K562 (cell line): ENCODE measurements at regions not wholly inside any gene's neighbourhood (a gene's known extent, or its start where the extent isn't known, plus 50 kb on each side); places are given as distances from the start of the nearest gene placed in this dataset.

Experiments used
- ATAC-seq: fragments of 200-7000 bp; cut with Tn5 transposase; 3 replicates; pipeline ENCODE4 v1.9.1; 2020; ENCODE audit warnings: moderate library complexity
- BruUV-seq: library from RNA; stranded (reverse); fragments of 400-500 nt; replicated peaks from 2 replicates; lab custom pipeline; 2021; lab: Mats Ljungman, UMichigan
- CTCF ChIA-PET: fragments of 300-600 bp; formaldehyde crosslinking; extraction: SDS; loops from one replicate; lab custom pipeline; 2021; ENCODE audit warnings: low intra/inter-chr PET ratio; lab: Yijun Ruan, JAX
- POLR2A ChIA-PET: fragments of 300-600, 350-650 bp; sonication (Branson Sonifier 250); formaldehyde crosslinking; extraction: SDS; loops from one replicate; lab custom pipeline; 2021; ENCODE audit warnings: antibody characterized with exemption, inconsistent platforms; lab: Yijun Ruan, JAX
- DNase-seq, 4 experiments: peaks; one replicate each; pipeline versions ENCODE4 v3.0.0 to v3.0.0-alpha.2; 2011 to 2018; ENCODE audit warnings: low spot score in 3 of 4, mixed read lengths in 3 of 4; ENCODE audit errors: extremely low read depth in 1 of 4
- FAIRE-seq: peaks from 2 replicates; lab custom pipeline; 2011; peaks lifted over from hg19 to GRCh38; lab: Jason Lieb, UNC
- H2AFZ ChIP-seq: 2 replicates; pipeline ENCODE4 v1.6.0; 2011; ENCODE audit warnings: low read depth, low read length, control low read depth, inconsistent platforms
- H3K27ac ChIP-seq: fragments of 200-600 bp; 3 replicates; pipeline ENCODE4 v1.8.0; 2011; ENCODE audit warnings: low read depth, mild to moderate bottlenecking, control low read depth, inconsistent platforms, low read length, moderate library complexity, mixed read lengths; ENCODE audit errors: extremely low read depth
- H3K27me3 ChIP-seq, 2 experiments: fragments of 300-600 bp in 1 of 2; 2 replicates in 1 of 2; 3 replicates in 1 of 2; pipeline versions ENCODE4 v1.6.0 to v1.8.0; 2011; ENCODE audit warnings: inconsistent platforms in 2 of 2, low read length in 2 of 2, mild to moderate bottlenecking in 1 of 2, mixed read lengths in 1 of 2, moderate library complexity in 1 of 2; ENCODE audit not compliant: control insufficient read depth in 2 of 2, insufficient read depth in 2 of 2
- H3K36me3 ChIP-seq: fragments of 300-600 bp; 3 replicates; pipeline ENCODE4 v1.8.0; 2011; ENCODE audit warnings: mild to moderate bottlenecking, low read length, inconsistent platforms; ENCODE audit not compliant: control insufficient read depth, insufficient read depth
- H3K4me1 ChIP-seq, 2 experiments: fragments of 200-600 bp in 1 of 2; replicated peaks in 1 of 2; 2 replicates in 1 of 2; 3 replicates in 1 of 2; pipeline versions ENCODE4 v1.5.1 to v1.8.0; 2011; ENCODE audit warnings: inconsistent platforms in 2 of 2, low read length in 2 of 2, mild to moderate bottlenecking in 1 of 2, mixed read lengths in 1 of 2, moderate library complexity in 1 of 2; ENCODE audit not compliant: control insufficient read depth in 2 of 2, insufficient read depth in 2 of 2
- H3K4me2 ChIP-seq: 2 replicates; pipeline ENCODE4 v1.6.1; 2011; ENCODE audit warnings: low read length, control low read depth, inconsistent platforms, mixed read lengths; ENCODE audit not compliant: insufficient read depth
- H3K4me3 ChIP-seq: fragments of 200-600 bp; sonication (generic), shearing (Covaris generic); 2 replicates; pipeline ENCODE4 v1.5.1; 2016; ENCODE audit warnings: control low read depth, inconsistent platforms
- H3K79me2 ChIP-seq: fragments of 200-600 bp; 3 replicates; pipeline ENCODE4 v1.8.0; 2011; ENCODE audit warnings: low read length, inconsistent platforms; ENCODE audit not compliant: control insufficient read depth, insufficient read depth
- H3K9ac ChIP-seq, 2 experiments: 2 replicates each; pipeline versions ENCODE4 v1.6.0 to v1.6.1; 2011; ENCODE audit warnings: low read depth in 2 of 2, low read length in 2 of 2, control low read depth in 1 of 2, inconsistent platforms in 1 of 2, mild to moderate bottlenecking in 1 of 2, mixed read lengths in 1 of 2; ENCODE audit not compliant: insufficient read depth in 1 of 2
- H3K9me1 ChIP-seq: one replicate; pipeline ENCODE4 v1.6.0; 2011; ENCODE audit warnings: inconsistent platforms, mild to moderate bottlenecking, low read length, moderate library complexity; ENCODE audit not compliant: control insufficient read depth, insufficient read depth
- H3K9me3 ChIP-seq: replicated peaks from 2 replicates; pipeline ENCODE4 v1.5.1; 2011; ENCODE audit warnings: low read depth, low read length, inconsistent platforms; ENCODE audit not compliant: control insufficient read depth, insufficient read depth
- H4K20me1 ChIP-seq: replicated peaks from 2 replicates; pipeline ENCODE4 v1.6.1; 2011; ENCODE audit warnings: low read length, inconsistent platforms, mixed read lengths; ENCODE audit not compliant: control insufficient read depth, insufficient read depth
- FOXA1 ChIP-seq: fragments of 450-650 bp; IDR thresholded peaks from 2 replicates; pipeline ENCODE4 v1.6.1; 2016; ENCODE audit warnings: mild to moderate bottlenecking, borderline replicate concordance
- HIVEP1 ChIP-seq: fragments of 250-450 bp; sonication (Bioruptor Pico); IDR thresholded peaks from 2 replicates; pipeline ENCODE4 v1.4.0; 2020; ENCODE audit warnings: mild to moderate bottlenecking
- KAT7 ChIP-seq: sonication (generic); formaldehyde crosslinking; IDR thresholded peaks from 2 replicates; pipeline ENCODE4 v1.8.0; 2022; ENCODE audit warnings: missing genetic modification reagents, mild to moderate bottlenecking, borderline replicate concordance
- MCM5 ChIP-seq: fragments of 450-650 bp; IDR thresholded peaks from 2 replicates; pipeline ENCODE4 v1.6.1; 2016; ENCODE audit warnings: low read depth
- NFIC ChIP-seq: fragments of 450-650 bp; IDR thresholded peaks from 2 replicates; pipeline ENCODE4 v1.6.1; 2017; ENCODE audit warnings: mild to moderate bottlenecking, inconsistent platforms
- NFRKB ChIP-seq: fragments of 450-650 bp; IDR thresholded peaks from 2 replicates; pipeline ENCODE4 v1.6.1; 2016; ENCODE audit warnings: low read depth
- NR4A1 ChIP-seq, 2 experiments: fragments of 250-450 bp in 1 of 2; fragments of 450-650 bp in 1 of 2; sonication (Bioruptor Pico) in 1 of 2; IDR thresholded peaks; 2 replicates each; pipeline versions ENCODE4 v1.4.0 to v1.6.1; 2016 to 2020; ENCODE audit warnings: mild to moderate bottlenecking in 2 of 2, missing compliant biosample characterization in 1 of 2, missing genetic modification characterization in 1 of 2, moderate library complexity in 1 of 2
- POLR3G ChIP-seq: IDR thresholded peaks from 2 replicates; pipeline ENCODE4 v1.6.1; 2011; ENCODE audit not compliant: insufficient read length, insufficient replicate concordance; ENCODE audit errors: extremely low read depth
- SMAD2 ChIP-seq: fragments of 150-350 bp; IDR thresholded peaks from 2 replicates; pipeline ENCODE4 v1.6.1; 2014; ENCODE audit warnings: low read depth, mild to moderate bottlenecking, low read length
- SNIP1 ChIP-seq: fragments of 450-650 bp; IDR thresholded peaks from 2 replicates; pipeline ENCODE4 v1.7.1; 2017; ENCODE audit warnings: low read depth, mild to moderate bottlenecking
- TGIF2 ChIP-seq: sonication (generic); formaldehyde crosslinking; IDR thresholded peaks from 2 replicates; pipeline ENCODE4 v1.8.1; 2022; ENCODE audit warnings: mild to moderate bottlenecking, missing genetic modification reagents, moderate library complexity
- ZNF780A ChIP-seq: fragments of 250-450 bp; sonication (Bioruptor Pico); IDR thresholded peaks from 2 replicates; pipeline ENCODE4 v1.5.0; 2021; ENCODE audit warnings: mild to moderate bottlenecking
- WGBS: fragments of 100-300 bp; shearing (Covaris generic); methylation state at CpG from one replicate; pipeline ENCODE4 v1.1.6; 2016; ENCODE audit warnings: low coverage, mixed read lengths; ENCODE audit not compliant: insufficient coverage; ENCODE audit errors: missing lambda C conversion rate; 5-methylcytosine and 5-hydroxymethylcytosine counted together
- in situ Hi-C: fragments of 300-500 bp; cut with MboI; formaldehyde crosslinking; loops from 4 replicates; pipeline ENCODE4 v1.15.0; 2018; ENCODE audit warnings: inconsistent platforms, mixed read lengths
- intact Hi-C: fragments of 100-400 bp; cut with micrococcal nuclease; formaldehyde crosslinking; loops from 2 replicates; pipeline ENCODE4 v1.14.2; 2022
- TF ChIP-seq, protein P1 (sequence below): fragments of 450-650 bp; formaldehyde crosslinking; IDR thresholded peaks from 2 replicates; pipeline ENCODE4 v1.4.0; 2020; ENCODE audit warnings: mild to moderate bottlenecking, mixed read lengths

DNA sequence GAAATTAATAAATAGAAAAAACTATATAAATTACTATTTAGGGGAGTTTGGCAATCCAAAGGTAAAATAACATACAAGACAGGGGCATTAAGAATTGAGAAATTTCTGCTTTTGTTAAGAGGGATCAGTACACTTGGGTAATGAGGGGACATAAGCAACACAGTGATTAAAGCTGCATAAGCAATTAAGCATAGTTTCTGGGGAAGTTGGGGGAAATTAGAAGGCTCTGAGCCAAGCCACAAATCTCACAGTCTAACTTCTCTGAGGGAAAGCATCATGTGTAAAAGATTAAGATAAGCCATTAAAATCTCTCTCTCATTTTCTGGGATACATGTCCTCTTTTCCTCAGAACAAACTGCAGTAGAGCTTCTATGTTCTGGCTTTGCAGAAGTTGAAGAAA is 533.9 kb upstream of the LRFN5 start (continued):
- TF ChIP-seq, protein P1, sequence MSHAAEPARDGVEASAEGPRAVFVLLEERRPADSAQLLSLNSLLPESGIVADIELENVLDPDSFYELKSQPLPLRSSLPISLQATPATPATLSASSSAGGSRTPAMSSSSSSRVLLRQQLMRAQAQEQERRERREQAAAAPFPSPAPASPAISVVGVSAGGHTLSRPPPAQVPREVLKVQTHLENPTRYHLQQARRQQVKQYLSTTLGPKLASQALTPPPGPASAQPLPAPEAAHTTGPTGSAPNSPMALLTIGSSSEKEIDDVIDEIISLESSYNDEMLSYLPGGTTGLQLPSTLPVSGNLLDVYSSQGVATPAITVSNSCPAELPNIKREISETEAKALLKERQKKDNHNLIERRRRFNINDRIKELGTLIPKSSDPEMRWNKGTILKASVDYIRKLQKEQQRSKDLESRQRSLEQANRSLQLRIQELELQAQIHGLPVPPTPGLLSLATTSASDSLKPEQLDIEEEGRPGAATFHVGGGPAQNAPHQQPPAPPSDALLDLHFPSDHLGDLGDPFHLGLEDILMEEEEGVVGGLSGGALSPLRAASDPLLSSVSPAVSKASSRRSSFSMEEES (CRISPR knock-in tag): no peak
- TF ChIP-seq NFRKB (no peak), TGIF2 (no peak), ZNF780A (CRISPR knock-in tag) (no peak), SNIP1 (no peak), FOXA1 (no peak), NR4A1 (CRISPR knock-in tag; IDR thresholded peaks at IDR 0.05) (no peak), NR4A1 (tag; IDR thresholded peaks at IDR 0.05) (no peak), POLR3G (no peak), HIVEP1 (no peak), SMAD2 (no peak)

- no peaks in the 10 kb centered on the region for H3K9me3 ChIP-seq
- H4K20me1 ChIP-seq: no peaks in the 10 kb centered on the region
- POLR2A ChIA-PET: no interaction called here
- H3K9ac ChIP-seq: no peak overlapping the region
- in situ Hi-C loops (no loop called here), intact Hi-C loops (no loop called here)
- no peaks in the 10 kb centered on the region for H3K36me3 ChIP-seq
- DNase-seq (no peak), ATAC-seq (no peak), FAIRE-seq (no peak)
- H3K4me1 ChIP-seq: no peaks in the 10 kb centered on the region
- 0% methylated on average over 2 of the region's 2 CpGs for WGBS
- H3K27ac ChIP-seq: no peak overlapping the region
- H3K4me3 ChIP-seq: no peak overlapping the region
- no TSS peak for BruUV-seq
- CTCF ChIA-PET: no interaction called here
- no peak overlapping the region for H3K4me2 ChIP-seq
- no peak overlapping the region for H2AFZ ChIP-seq
- no peak for TF ChIP-seq KAT7 (CRISPR knock-in tag)
- TF ChIP-seq MCM5: no peak
- TF ChIP-seq NFIC: no peak
- H3K27me3 ChIP-seq: no peaks in the 10 kb centered on the region
- H3K79me2 ChIP-seq: no peaks in the 10 kb centered on the region
- no peaks in the 10 kb centered on the region for H3K9me1 ChIP-seq
Measured at GRCh38 chr14:41071351-41071750, 535.3 kb upstream of the LRFN5 start.
